A549 (cell line): ENCODE measurements at regions not wholly inside any gene's neighbourhood (a gene's known extent, or its start where the extent isn't known, plus 50 kb on each side); places are given as distances from the start of the nearest gene placed in this dataset.

Experiments
- ATAC-seq, 2 experiments: fragments of 200-7000 bp in 1 of 2; fragments of >200 bp in 1 of 2; cut with Nextera tagmentation in 1 of 2; cut with Tn5 transposase in 1 of 2; 3 replicates each; pipeline versions ENCODE4 v1.8.0 to v1.9.1; 2018 to 2020; ENCODE audit warnings: mild to moderate bottlenecking in 1 of 2, moderate library complexity in 1 of 2
- CTCF ChIA-PET: fragments of 300-600 bp; sonication (Branson Sonifier 250); formaldehyde crosslinking; extraction: SDS; loops from one replicate; lab custom pipeline; 2021; ENCODE audit warnings: antibody characterized with exemption, inconsistent platforms; lab: Yijun Ruan, JAX
- POLR2A ChIA-PET: fragments of 350-600 bp; formaldehyde crosslinking; extraction: SDS; loops from one replicate; lab custom pipeline; 2021; ENCODE audit warnings: antibody characterized with exemption, inconsistent platforms; lab: Yijun Ruan, JAX
- DNase-seq, 2 experiments: peaks; one replicate each; pipeline versions ENCODE4 v3.0.0 to v3.0.0-alpha.2; 2011 to 2016; ENCODE audit warnings: low read depth in 1 of 2, low spot score in 1 of 2
- FAIRE-seq: peaks from 2 replicates; lab custom pipeline; 2011; peaks lifted over from hg19 to GRCh38; lab: Jason Lieb, UNC
- H3K27ac ChIP-seq, 2 experiments: fragments of >200 bp; sonication (Bioruptor Twin); formaldehyde crosslinking; 3 replicates each; pipeline ENCODE4 v1.5.1; 2016 to 2017
- H3K4me1 ChIP-seq: fragments of >200 bp; sonication (Bioruptor Twin); formaldehyde crosslinking; 3 replicates; pipeline ENCODE4 v1.6.1; 2016
- H3K4me2 ChIP-seq: fragments of >200 bp; sonication (Bioruptor Twin); formaldehyde crosslinking; 3 replicates; pipeline ENCODE4 v1.6.1; 2016
- H3K4me3 ChIP-seq: fragments of >200 bp; sonication (Bioruptor Twin); formaldehyde crosslinking; 3 replicates; pipeline ENCODE4 v1.5.1; 2016
- H3K9me3 ChIP-seq: fragments of >200 bp; sonication (Bioruptor Twin); formaldehyde crosslinking; 3 replicates; pipeline ENCODE4 v1.6.1; 2016
- ATOH8 ChIP-seq: fragments of 250-450 bp; sonication (Bioruptor Pico); IDR thresholded peaks from 2 replicates; pipeline ENCODE4 v1.5.0; 2020; ENCODE audit warnings: low read depth, mild to moderate bottlenecking, moderate library complexity
- BCL3 ChIP-seq: fragments of >200 bp; sonication (Bioruptor Twin); formaldehyde crosslinking; IDR thresholded peaks from 3 replicates; pipeline ENCODE4 v1.6.1; 2016
- CHD4 ChIP-seq: fragments of 200-600 bp; sonication (generic); IDR thresholded peaks from 2 replicates; pipeline ENCODE4 v1.6.1; 2016; ENCODE audit warnings: antibody characterized with exemption, mild to moderate bottlenecking, borderline replicate concordance
- FOSB ChIP-seq: fragments of 250-450 bp; sonication (Bioruptor Pico); IDR thresholded peaks from 2 replicates; pipeline ENCODE4 v1.5.0; 2020; ENCODE audit warnings: mild to moderate bottlenecking, moderate library complexity
- FOSL2 ChIP-seq, 2 experiments: fragments of 450-650 bp in 1 of 2; fragments of >200 bp in 1 of 2; sonication (Bioruptor Twin) in 1 of 2; formaldehyde crosslinking; IDR thresholded peaks; 2 replicates each; pipeline versions ENCODE4 v1.5.0 to v1.6.1; 2016 to 2020; ENCODE audit warnings: mild to moderate bottlenecking in 1 of 2, moderate library complexity in 1 of 2
- HOXB5 ChIP-seq: fragments of 250-450 bp; sonication (Bioruptor Pico); IDR thresholded peaks from 2 replicates; pipeline ENCODE4 v1.5.0; 2020; ENCODE audit warnings: mild to moderate bottlenecking, moderate library complexity
- JUNB ChIP-seq: fragments of >200 bp; sonication (Bioruptor Twin); formaldehyde crosslinking; IDR thresholded peaks from 2 replicates; pipeline ENCODE4 v1.6.1; 2016
- KDM5A ChIP-seq: fragments of 200-600 bp; sonication (generic); IDR thresholded peaks from 2 replicates; pipeline ENCODE4 v1.6.1; 2016; ENCODE audit warnings: antibody characterized with exemption, mild to moderate bottlenecking
- MYC ChIP-seq: IDR thresholded peaks from 2 replicates; pipeline ENCODE4 v1.6.1; 2012; ENCODE audit warnings: mild to moderate bottlenecking, inconsistent platforms, low read length, improper control_type of control experiment, borderline replicate concordance
- NR3C1 ChIP-seq: fragments of >200 bp; sonication (Bioruptor Twin); formaldehyde crosslinking; IDR thresholded peaks from 3 replicates; pipeline ENCODE4 v1.6.1; 2017
- POLR2A ChIP-seq: IDR thresholded peaks from 2 replicates; pipeline ENCODE4 v1.6.1; 2012; ENCODE audit warnings: mild to moderate bottlenecking, low read length
- RARB ChIP-seq: fragments of 250-450 bp; sonication (Bioruptor Pico); IDR thresholded peaks from 2 replicates; pipeline ENCODE4 v1.8.0; 2021; ENCODE audit warnings: mild to moderate bottlenecking, moderate library complexity
- RCOR1 ChIP-seq: fragments of 150-350 bp; IDR thresholded peaks from 2 replicates; pipeline ENCODE4 v1.6.1; 2014; ENCODE audit warnings: antibody characterized with exemption, low read length, low read depth
- REST ChIP-seq: fragments of 200-600 bp; sonication (generic); IDR thresholded peaks from 2 replicates; pipeline ENCODE4 v1.6.1; 2016; ENCODE audit warnings: antibody characterized with exemption, mild to moderate bottlenecking, moderate library complexity
- RFX5 ChIP-seq: fragments of 450-650 bp; IDR thresholded peaks from 2 replicates; pipeline ENCODE4 v1.7.1; 2014; ENCODE audit warnings: antibody characterized with exemption, mild to moderate bottlenecking, moderate library complexity
- RNF2 ChIP-seq: fragments of 200-600 bp; sonication (generic); IDR thresholded peaks from 2 replicates; pipeline ENCODE4 v1.6.1; 2016; ENCODE audit warnings: low read depth, mild to moderate bottlenecking, antibody characterized with exemption, moderate library complexity, borderline replicate concordance
- SMC3 ChIP-seq: fragments of >200 bp; sonication (Bioruptor Twin); formaldehyde crosslinking; IDR thresholded peaks from 3 replicates; pipeline ENCODE4 v1.6.1; 2018; ENCODE audit warnings: inconsistent platforms
- TFCP2L1 ChIP-seq: fragments of 250-450 bp; sonication (Bioruptor Pico); IDR thresholded peaks from 2 replicates; pipeline ENCODE4 v1.5.0; 2021; ENCODE audit warnings: mild to moderate bottlenecking
- USF2 ChIP-seq: fragments of 450-650 bp; IDR thresholded peaks from 2 replicates; pipeline ENCODE4 v1.6.1; 2014; ENCODE audit warnings: antibody characterized with exemption
- ZFP36 ChIP-seq: fragments of 450-650 bp; IDR thresholded peaks from 2 replicates; pipeline ENCODE4 v1.6.1; 2014; ENCODE audit warnings: borderline replicate concordance; ENCODE audit not compliant: partially characterized antibody
- ZSCAN20 ChIP-seq: fragments of 250-450 bp; sonication (Bioruptor Pico); IDR thresholded peaks from 2 replicates; pipeline ENCODE4 v1.8.0; 2022; ENCODE audit warnings: mild to moderate bottlenecking, moderate library complexity
- WGBS: methylation state at CpG from one replicate; pipeline ENCODE4 v1.1.6; 2017; ENCODE audit errors: missing lambda C conversion rate; 5-methylcytosine and 5-hydroxymethylcytosine counted together

GRCh38 chr4:10186228-10187214 is 69.9 kb upstream of the WDR1 start:
- TF ChIP-seq FOSB (CRISPR knock-in tag), result no peak
- TF ChIP-seq SMC3, result no peak
- no peak for TF ChIP-seq RARB (CRISPR knock-in tag)
- TF ChIP-seq MYC, result no peak
- TF ChIP-seq REST, result no peak
- TF ChIP-seq ZFP36, result no peak
- TF ChIP-seq ZSCAN20, result no peak
- TF ChIP-seq JUNB, result no peak
- TF ChIP-seq TFCP2L1, result no peak
- TF ChIP-seq, all 56 proteins: peak for 0
- Histone ChIP-seq H3K9me3 (no peaks in the 10 kb centered on the region), H3K27ac (no peak overlapping the region), H3K4me3 (no peak overlapping the region), H3K4me2 (no peak overlapping the region), H3K4me1 (no peaks in the 10 kb centered on the region)
- ChIA-PET POLR2A (no interaction called here), CTCF (interaction anchor here (0.6 to 1.8 kb wide), 2 partner anchors 54 to 437 kb away, joined by 3 to 4 read pairs; no protein-coding TSS in a partner anchor)
- FAIRE-seq (no peak), ATAC-seq (peak in 1 of 2 experiments; percentile 55; a peak in 2 of 6 replicates), DNase-seq (no peak)
- 0% methylated on average over 3 of the region's 3 CpGs for WGBS

- TF ChIP-seq ATOH8 (CRISPR knock-in tag), result no peak
- no peak for TF ChIP-seq BCL3
- TF ChIP-seq RCOR1, result no peak
- TF ChIP-seq USF2, result no peak
- TF ChIP-seq KDM5A, result no peak
- no peak for TF ChIP-seq RNF2
- no peak for TF ChIP-seq FOSL2 (IDR thresholded peaks at IDR 0.05)
- no peak for TF ChIP-seq FOSL2 (CRISPR knock-in tag; IDR thresholded peaks at IDR 0.05)
- no peak for TF ChIP-seq POLR2A
- no peak for TF ChIP-seq NR3C1
- no peak for TF ChIP-seq HOXB5 (CRISPR knock-in tag)
- TF ChIP-seq RFX5, result no peak
- no peak for TF ChIP-seq CHD4
- TF ChIP-seq, all 56 proteins: peak for 0
- DNase-seq (no peak), ATAC-seq (no peak), FAIRE-seq (no peak)
- WGBS, result 4% methylated on average over 5 of the region's 5 CpGs
- no peaks in the 10 kb centered on the region for H3K9me3 ChIP-seq
- ChIA-PET CTCF (interaction anchor here (0.6 to 1.8 kb wide), 3 partner anchors 54 to 436 kb away, joined by 3 to 4 read pairs (median 3); no protein-coding TSS in a partner anchor), POLR2A (no interaction called here)
- no peak overlapping the region for H3K4me2 ChIP-seq
- no peaks in the 10 kb centered on the region for H3K4me1 ChIP-seq
- no peak overlapping the region for H3K27ac ChIP-seq
- no peak overlapping the region for H3K4me3 ChIP-seq
Measured at GRCh38 chr4:10185518-10186227, 69.1 kb upstream of the WDR1 start.
